ENCODE measurements at regions not wholly inside any gene's neighbourhood (a gene's known extent, or its start where the extent isn't known, plus 50 kb on each side); places are given as distances from the start of the nearest gene placed in this dataset.

- CTCF ChIA-PET = no interaction called here
- H3K4me1 ChIP-seq = 0 out of 2 replicates have a peak, but pooled peaks cover 4% of the 10 kb centered on the region
- intact Hi-C loops (cut with micrococcal nuclease; ENCODE audit: unreplicated experiment) = no loop called here
- Mint-ChIP-seq H3K27me3 (ENCODE audit: insufficient read depth, unreplicated experiment) (no peaks in the 10 kb centered on the region), H3K9me3 (ENCODE audit: unreplicated experiment) (peaks cover 21% of the 10 kb centered on the region), H3K27ac (ENCODE audit: unreplicated experiment) (no peak overlapping the region), H3K36me3 (ENCODE audit: insufficient read depth, unreplicated experiment) (no peaks in the 10 kb centered on the region), H3K4me1 (ENCODE audit: low read depth, unreplicated experiment) (peaks cover 5% of the 10 kb centered on the region), H3K4me3 (ENCODE audit: unreplicated experiment) (no peak overlapping the region)
- peaks cover 5% of the 10 kb centered on the region; the same call in 1 of the 2 replicates for H3K9me3 ChIP-seq
- no peak for DNase-seq
- TF ChIP-seq CTCF (IDR thresholded peaks at IDR 0.05; ENCODE audit: insufficient read depth in 1 of 2, low read depth in 1 of 2, low read length in 1 of 2, severe bottlenecking in 1 of 2, unreplicated experiment in 1 of 2) = no peak
- H3K36me3 ChIP-seq (ENCODE audit: control insufficient read depth, insufficient read depth, low read length) = no peaks in the 10 kb centered on the region
- BruUV-seq (replicated peaks) = no TSS peak
- POLR2A ChIA-PET = no interaction called here
- no peaks in the 10 kb centered on the region for H3K27me3 ChIP-seq (replicated peaks; ENCODE audit: control insufficient read depth, insufficient read depth, low read length)
- no peak overlapping the region for H3K4me3 ChIP-seq (ENCODE audit: low read depth, low read length)
Measured at GRCh38 chr17:72239548-72239947, 118.7 kb downstream of the SOX9 start.

- Mint-ChIP-seq H3K9me3 (ENCODE audit: unreplicated experiment) (peaks cover 24% of the 10 kb centered on the region), H3K27me3 (ENCODE audit: insufficient read depth, unreplicated experiment) (no peaks in the 10 kb centered on the region), H3K27ac (ENCODE audit: unreplicated experiment) (no peak overlapping the region), H3K4me1 (ENCODE audit: low read depth, unreplicated experiment) (peaks cover 5% of the 10 kb centered on the region), H3K36me3 (ENCODE audit: insufficient read depth, unreplicated experiment) (no peaks in the 10 kb centered on the region), H3K4me3 (ENCODE audit: unreplicated experiment) (no peak overlapping the region)
- Histone ChIP-seq H3K4me3 (ENCODE audit: low read depth, low read length) (no peak overlapping the region), H3K27me3 (replicated peaks; ENCODE audit: control insufficient read depth, insufficient read depth, low read length) (no peaks in the 10 kb centered on the region), H3K36me3 (ENCODE audit: control insufficient read depth, insufficient read depth, low read length) (no peaks in the 10 kb centered on the region), H3K4me1 (0 out of 2 replicates have a peak, but pooled peaks cover 4% of the 10 kb centered on the region), H3K9me3 (peaks cover 5% of the 10 kb centered on the region; the same call in 1 of the 2 replicates)
- ChIA-PET CTCF (no interaction called here), POLR2A (no interaction called here)
- intact Hi-C loops (cut with micrococcal nuclease; ENCODE audit: unreplicated experiment) = no loop called here
- no peak for DNase-seq
- no peak for TF ChIP-seq CTCF (IDR thresholded peaks at IDR 0.05; ENCODE audit: insufficient read depth in 1 of 2, low read depth in 1 of 2, low read length in 1 of 2, severe bottlenecking in 1 of 2, unreplicated experiment in 1 of 2)
- no TSS peak for BruUV-seq (replicated peaks)
Measured at GRCh38 chr17:72240333-72240732, 119.5 kb downstream of the SOX9 start.

- intact Hi-C loops (cut with micrococcal nuclease; ENCODE audit: unreplicated experiment) = no loop called here
Measured at GRCh38 chr17:72244494-72244893, 123.7 kb downstream of the SOX9 start.

More at GRCh38 chr17:72244494-72244893, 123.7 kb downstream of the SOX9 start:
- DNase-seq = no peak
- Histone ChIP-seq H3K4me3 (ENCODE audit: low read depth, low read length) (no peak overlapping the region), H3K27me3 (replicated peaks; ENCODE audit: control insufficient read depth, insufficient read depth, low read length) (no peaks in the 10 kb centered on the region), H3K36me3 (ENCODE audit: control insufficient read depth, insufficient read depth, low read length) (no peaks in the 10 kb centered on the region), H3K9me3 (no peaks in the 10 kb centered on the region), H3K4me1 (no peaks in the 10 kb centered on the region)
- H3K27ac Mint-ChIP-seq (ENCODE audit: unreplicated experiment) = no peak overlapping the region
- TF ChIP-seq CTCF (IDR thresholded peaks at IDR 0.05; ENCODE audit: insufficient read depth in 1 of 2, low read depth in 1 of 2, low read length in 1 of 2, severe bottlenecking in 1 of 2, unreplicated experiment in 1 of 2) = no peak
- CTCF ChIA-PET = no interaction called here
- POLR2A ChIA-PET = no interaction called here
- no peak overlapping the region for H3K4me3 Mint-ChIP-seq (ENCODE audit: unreplicated experiment)
- no peaks in the 10 kb centered on the region for H3K4me1 Mint-ChIP-seq (ENCODE audit: low read depth, unreplicated experiment)
- H3K36me3 Mint-ChIP-seq (ENCODE audit: insufficient read depth, unreplicated experiment) = no peaks in the 10 kb centered on the region
- no TSS peak for BruUV-seq (replicated peaks)
- H3K9me3 Mint-ChIP-seq (ENCODE audit: unreplicated experiment) = peaks cover 22% of the 10 kb centered on the region
- no peaks in the 10 kb centered on the region for H3K27me3 Mint-ChIP-seq (ENCODE audit: insufficient read depth, unreplicated experiment)

All from Caco-2 (cell line).